ENCODE measurements at regions not wholly inside any gene's neighbourhood (a gene's known extent, or its start where the extent isn't known, plus 50 kb on each side); places are given as distances from the start of the nearest gene placed in this dataset.
"Not testable (repeated sequence)": the region's sequence is repeated elsewhere in the genome, so short reads cannot be mapped to it uniquely, and the experiment has no call there.

DNA sequence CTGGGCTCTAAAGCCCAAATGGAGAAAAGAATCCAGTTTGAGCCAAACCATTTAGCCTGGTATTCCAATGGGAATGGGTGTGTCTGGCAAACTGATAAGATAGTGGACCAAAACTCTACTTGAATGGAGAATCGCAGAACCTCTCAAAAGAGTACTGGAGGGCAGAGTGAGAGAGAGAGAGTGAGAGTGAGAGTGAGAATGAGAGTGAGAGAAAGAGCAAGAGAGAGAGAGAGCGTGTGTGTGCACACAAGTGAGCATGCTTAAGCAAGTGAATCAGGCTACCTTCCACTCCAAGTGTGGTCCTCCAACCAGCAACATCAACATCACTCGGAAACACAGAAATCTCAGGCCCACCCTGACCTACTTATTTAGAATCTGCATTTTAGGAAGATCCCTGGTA is 58.8 kb downstream of the UQCRFS1 start:
- Mint-ChIP-seq H3K9me3 (ENCODE audit: low read depth) (peaks cover 10% of the 10 kb centered on the region), H3K27ac (no peak overlapping the region), H3K4me3 (no peak overlapping the region), H3K27me3 (no peaks in the 10 kb centered on the region), H3K36me3 (peaks cover 1% of the 10 kb centered on the region), H3K4me1 (no peaks in the 10 kb centered on the region)
- no peak for DNase-seq
- no peak for ATAC-seq
- CTCF ChIA-PET, result no interaction called here

- Mint-ChIP-seq H3K27ac (no peak overlapping the region), H3K27me3 (no peaks in the 10 kb centered on the region), H3K36me3 (no peaks in the 10 kb centered on the region), H3K4me3 (no peak overlapping the region), H3K4me1 (no peaks in the 10 kb centered on the region), H3K9me3 (ENCODE audit: low read depth) (peaks cover 2% of the 10 kb centered on the region)
- CTCF ChIA-PET, result no interaction called here
- ATAC-seq, result no peak
- no peak for DNase-seq
Measured at GRCh38 chr19:29145756-29146155, 67.2 kb downstream of the UQCRFS1 start.

GRCh38 chr19:29143183-29143582 is 69.8 kb downstream of the UQCRFS1 start:
- CTCF ChIA-PET, result no interaction called here
- DNase-seq, result no peak
- H3K36me3 Mint-ChIP-seq, result no peaks in the 10 kb centered on the region
- H3K9me3 Mint-ChIP-seq (ENCODE audit: low read depth), result peaks cover 13% of the 10 kb centered on the region
- ATAC-seq, result no peak
- no peak overlapping the region for H3K4me3 Mint-ChIP-seq
- no peaks in the 10 kb centered on the region for H3K4me1 Mint-ChIP-seq
- H3K27me3 Mint-ChIP-seq, result no peaks in the 10 kb centered on the region
- no peak overlapping the region for H3K27ac Mint-ChIP-seq

GRCh38 chr19:29139227-29139626 is 73.7 kb downstream of the UQCRFS1 start:
- H3K27ac Mint-ChIP-seq, result no peak overlapping the region
- no peak overlapping the region for H3K4me3 Mint-ChIP-seq
- ATAC-seq (no peak), DNase-seq (no peak)
- H3K9me3 Mint-ChIP-seq (ENCODE audit: low read depth), result peaks cover 13% of the 10 kb centered on the region
- no peaks in the 10 kb centered on the region for H3K4me1 Mint-ChIP-seq
- no peaks in the 10 kb centered on the region for H3K27me3 Mint-ChIP-seq
- no peaks in the 10 kb centered on the region for H3K36me3 Mint-ChIP-seq
- CTCF ChIA-PET, result no interaction called here

GRCh38 chr19:29138206-29138605 is 74.7 kb downstream of the UQCRFS1 start:
- CTCF ChIA-PET, H3K4me3 Mint-ChIP-seq, H3K4me1 Mint-ChIP-seq, H3K27ac Mint-ChIP-seq, H3K36me3 Mint-ChIP-seq, ATAC-seq, DNase-seq, H3K27me3 Mint-ChIP-seq: not testable (repeated sequence)
- peaks cover 12% of the 10 kb centered on the region for H3K9me3 Mint-ChIP-seq (ENCODE audit: low read depth)

- CTCF ChIA-PET, result no interaction called here
- H3K27me3 Mint-ChIP-seq, result no peaks in the 10 kb centered on the region
- H3K27ac Mint-ChIP-seq, result no peak overlapping the region
- H3K9me3 Mint-ChIP-seq (ENCODE audit: low read depth), result no peaks in the 10 kb centered on the region
- no peak for ATAC-seq
- no peak overlapping the region for H3K4me3 Mint-ChIP-seq
- no peak for DNase-seq
- H3K4me1 Mint-ChIP-seq, result no peaks in the 10 kb centered on the region
- H3K36me3 Mint-ChIP-seq, result no peaks in the 10 kb centered on the region
Measured at GRCh38 chr19:29131456-29131855, 81.5 kb downstream of the UQCRFS1 start.

DNA sequence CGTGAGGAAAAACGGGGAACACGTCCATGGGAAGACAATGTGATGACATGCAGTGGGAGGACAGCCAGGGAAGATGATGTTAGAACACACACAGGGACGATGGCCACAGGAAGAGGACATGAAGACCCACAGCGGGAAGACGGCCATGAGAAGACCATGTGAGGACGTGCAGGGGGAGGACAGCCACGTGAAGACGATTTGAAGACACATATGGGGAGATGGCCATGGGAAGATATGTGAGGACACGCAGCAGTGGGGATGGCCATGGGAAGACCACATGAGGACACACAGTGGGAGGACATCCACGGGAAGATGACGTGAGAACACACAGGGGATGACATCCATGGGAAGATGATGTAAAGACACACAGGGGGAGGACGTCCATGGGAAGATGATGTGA is 83.8 kb downstream of the UQCRFS1 start:
- Mint-ChIP-seq H3K27me3 (no peaks in the 10 kb centered on the region), H3K4me3 (no peak overlapping the region)

GRCh38 chr19:29128203-29128602 is 84.7 kb downstream of the UQCRFS1 start:
- Mint-ChIP-seq H3K27me3 (no peaks in the 10 kb centered on the region), H3K27ac (no peak overlapping the region), H3K4me1 (no peaks in the 10 kb centered on the region), H3K9me3 (ENCODE audit: low read depth) (peaks cover 3% of the 10 kb centered on the region), H3K36me3 (no peaks in the 10 kb centered on the region), H3K4me3 (no peak overlapping the region)
- DNase-seq (no peak), ATAC-seq (no peak)
- CTCF ChIA-PET, result no interaction called here

More for the DNA sequence above, 83.8 kb downstream of the UQCRFS1 start:
- no peak for ATAC-seq
- no peak for DNase-seq
- H3K36me3 Mint-ChIP-seq, result no peaks in the 10 kb centered on the region
- CTCF ChIA-PET, result no interaction called here
- H3K4me1 Mint-ChIP-seq, result no peaks in the 10 kb centered on the region
- peaks cover 3% of the 10 kb centered on the region for H3K9me3 Mint-ChIP-seq (ENCODE audit: low read depth)
- H3K27ac Mint-ChIP-seq, result no peak overlapping the region

GRCh38 chr19:29122185-29122584 is 90.8 kb downstream of the UQCRFS1 start:
- no peak overlapping the region for H3K4me3 Mint-ChIP-seq
- CTCF ChIA-PET, result no interaction called here
- ATAC-seq (no peak), DNase-seq (no peak)
- no peak overlapping the region for H3K27ac Mint-ChIP-seq
- H3K4me1 Mint-ChIP-seq, result no peaks in the 10 kb centered on the region
- peaks cover 3% of the 10 kb centered on the region for H3K9me3 Mint-ChIP-seq (ENCODE audit: low read depth)
- no peaks in the 10 kb centered on the region for H3K36me3 Mint-ChIP-seq
- no peaks in the 10 kb centered on the region for H3K27me3 Mint-ChIP-seq

GRCh38 chr19:29121684-29122083 is 91.3 kb downstream of the UQCRFS1 start:
- Mint-ChIP-seq H3K4me3 (no peak overlapping the region), H3K27me3 (no peaks in the 10 kb centered on the region), H3K27ac (no peak overlapping the region), H3K4me1 (no peaks in the 10 kb centered on the region), H3K36me3 (no peaks in the 10 kb centered on the region), H3K9me3 (ENCODE audit: low read depth) (peaks cover 3% of the 10 kb centered on the region)
- ATAC-seq, result no peak
- DNase-seq, result no peak
- CTCF ChIA-PET, result no interaction called here

DNA sequence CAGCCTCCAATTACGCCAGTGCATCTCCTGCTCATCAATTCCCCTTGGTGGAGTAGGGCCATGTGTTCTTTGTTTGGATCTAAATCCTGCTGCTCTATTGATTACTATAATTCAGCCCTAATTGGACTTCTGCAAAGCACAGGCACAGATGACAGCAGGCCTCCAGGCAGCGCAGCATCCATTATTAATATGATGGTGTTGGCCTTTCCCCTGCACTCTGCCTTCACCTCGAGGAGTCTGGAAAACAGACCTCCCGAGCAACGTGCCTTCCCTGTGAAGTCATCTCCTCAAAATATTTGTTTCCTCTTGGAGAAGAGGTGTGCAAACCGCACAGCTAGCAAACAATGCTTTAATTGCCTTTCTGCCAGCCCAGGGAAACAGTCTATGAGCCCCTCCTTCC is 92.5 kb downstream of the UQCRFS1 start:
- H3K4me3 Mint-ChIP-seq, result no peak overlapping the region
- H3K4me1 Mint-ChIP-seq, result no peaks in the 10 kb centered on the region
- ATAC-seq (no peak), DNase-seq (no peak)
- H3K9me3 Mint-ChIP-seq (ENCODE audit: low read depth), result peaks cover 3% of the 10 kb centered on the region
- no peaks in the 10 kb centered on the region for H3K27me3 Mint-ChIP-seq
- no peaks in the 10 kb centered on the region for H3K36me3 Mint-ChIP-seq
- no peak overlapping the region for H3K27ac Mint-ChIP-seq
- CTCF ChIA-PET, result no interaction called here

DNA sequence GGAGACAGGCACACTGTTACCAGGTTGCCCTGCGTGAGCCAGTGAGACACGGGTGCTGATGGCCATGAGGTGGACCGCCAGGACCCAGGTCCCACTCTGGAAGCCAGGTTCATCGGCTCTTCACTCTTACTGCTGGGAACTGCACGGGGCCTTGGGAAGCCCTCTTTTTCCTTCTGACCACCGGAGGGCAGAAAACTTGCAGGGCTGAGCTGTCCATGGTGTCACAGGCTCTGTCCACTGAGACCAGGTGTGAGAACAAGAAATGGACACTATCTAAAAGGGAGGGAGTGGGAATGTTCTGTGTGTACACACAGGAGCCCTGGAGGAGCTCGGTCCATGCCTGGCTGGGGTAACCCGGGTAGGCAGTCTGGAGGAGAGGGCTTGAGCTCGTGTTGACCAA is 93.4 kb downstream of the UQCRFS1 start:
- no peaks in the 10 kb centered on the region for H3K9me3 Mint-ChIP-seq (ENCODE audit: low read depth)
- no peak for ATAC-seq
- no peaks in the 10 kb centered on the region for H3K4me1 Mint-ChIP-seq
- no peaks in the 10 kb centered on the region for H3K27me3 Mint-ChIP-seq
- no peaks in the 10 kb centered on the region for H3K36me3 Mint-ChIP-seq
- CTCF ChIA-PET, result no interaction called here
- H3K27ac Mint-ChIP-seq, result no peak overlapping the region
- H3K4me3 Mint-ChIP-seq, result no peak overlapping the region
- DNase-seq, result no peak

DNA sequence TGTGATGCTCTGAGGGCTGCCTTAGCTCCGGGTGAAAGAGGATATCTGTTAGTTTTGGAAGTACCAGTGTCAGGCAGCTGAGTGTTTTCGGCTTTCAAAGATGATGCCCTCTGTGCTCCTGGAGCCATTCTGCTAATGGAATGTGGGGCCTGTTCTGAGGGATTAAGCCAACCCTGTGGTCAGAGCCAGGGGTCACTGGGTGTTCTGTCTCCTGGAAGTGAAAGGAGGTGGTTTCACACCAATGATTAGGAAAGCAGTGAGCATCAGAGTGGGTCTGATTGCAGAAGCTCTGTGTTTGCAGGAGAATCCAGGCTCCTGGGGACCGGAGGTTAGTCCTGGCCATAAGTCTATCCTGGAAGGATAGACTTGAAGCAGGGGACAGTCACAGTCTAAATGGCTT is 94.6 kb downstream of the UQCRFS1 start:
- H3K9me3 Mint-ChIP-seq (ENCODE audit: low read depth), result no peaks in the 10 kb centered on the region
- H3K27ac Mint-ChIP-seq, result no peak overlapping the region
- CTCF ChIA-PET, result no interaction called here
- no peaks in the 10 kb centered on the region for H3K27me3 Mint-ChIP-seq
- DNase-seq (no peak), ATAC-seq (no peak)
- no peak overlapping the region for H3K4me3 Mint-ChIP-seq
- H3K36me3 Mint-ChIP-seq, result no peaks in the 10 kb centered on the region
- no peaks in the 10 kb centered on the region for H3K4me1 Mint-ChIP-seq

DNA sequence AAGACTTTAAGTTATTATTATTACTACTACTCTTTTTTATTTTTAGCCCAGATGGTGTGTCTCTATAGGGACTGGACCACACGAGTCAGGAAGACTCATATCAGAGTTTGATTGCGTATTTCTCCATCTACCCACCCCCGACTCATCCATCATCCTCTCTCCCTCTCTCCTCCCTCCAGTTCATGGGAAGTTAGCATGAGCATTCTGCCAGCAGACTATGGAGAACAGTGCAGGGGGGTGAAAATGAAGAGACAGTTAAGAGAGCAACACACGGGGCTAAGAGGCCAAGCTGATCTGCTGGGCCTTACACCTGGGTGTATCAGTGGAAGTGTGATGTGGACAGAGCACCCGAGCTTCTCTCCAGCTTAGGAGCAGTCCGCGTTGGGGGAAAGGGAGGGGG is 95.0 kb downstream of the UQCRFS1 start:
- DNase-seq, result no peak
- H3K9me3 Mint-ChIP-seq (ENCODE audit: low read depth), result no peaks in the 10 kb centered on the region
- no peak overlapping the region for H3K27ac Mint-ChIP-seq
- H3K4me1 Mint-ChIP-seq, result no peaks in the 10 kb centered on the region
- H3K4me3 Mint-ChIP-seq, result no peak overlapping the region
- no peak for ATAC-seq
- H3K27me3 Mint-ChIP-seq, result no peaks in the 10 kb centered on the region
- CTCF ChIA-PET, result no interaction called here
- no peaks in the 10 kb centered on the region for H3K36me3 Mint-ChIP-seq

DNA sequence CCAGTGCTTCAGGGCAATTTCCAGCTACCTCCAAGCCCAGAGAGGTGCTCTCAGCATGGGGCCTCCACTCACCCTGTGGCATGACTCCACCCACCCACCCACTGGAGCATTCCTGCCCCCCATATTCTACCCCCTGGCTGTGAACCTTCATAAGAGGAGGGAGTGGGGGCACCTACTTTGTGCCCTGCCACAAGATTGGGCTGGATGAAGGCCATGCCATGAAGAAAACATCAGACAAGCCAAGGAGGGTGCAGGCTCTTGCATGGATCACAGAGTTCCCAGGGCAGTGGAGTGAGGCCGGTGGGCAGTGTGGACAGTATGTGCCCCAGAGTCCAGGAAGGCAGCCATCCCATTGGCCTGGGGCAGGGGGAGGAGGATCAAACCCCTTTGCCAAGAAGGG is 97.8 kb downstream of the UQCRFS1 start:
- H3K27ac Mint-ChIP-seq, result no peak overlapping the region
- no peaks in the 10 kb centered on the region for H3K27me3 Mint-ChIP-seq
- H3K4me3 Mint-ChIP-seq, result no peak overlapping the region
- ATAC-seq, result no peak
- no peaks in the 10 kb centered on the region for H3K36me3 Mint-ChIP-seq
- H3K9me3 Mint-ChIP-seq (ENCODE audit: low read depth), result no peaks in the 10 kb centered on the region
- CTCF ChIA-PET, result interaction anchor here (0.7 kb wide), 1 partner anchor 73 kb away, joined by 3 read pairs; no protein-coding TSS in a partner anchor
- no peak for DNase-seq
- no peaks in the 10 kb centered on the region for H3K4me1 Mint-ChIP-seq
